HepG2 (cell line): ENCODE measurements at regions not wholly inside any gene's neighbourhood (a gene's known extent, or its start where the extent isn't known, plus 50 kb on each side); places are given as distances from the start of the nearest gene placed in this dataset.

Experiments used
- ATAC-seq: fragments of 200-7000 bp; cut with Tn5 transposase; 3 replicates; pipeline ENCODE4 v1.9.1; 2020; ENCODE audit warnings: mild to moderate bottlenecking, moderate library complexity
- BruUV-seq: library from RNA; stranded (reverse); fragments of 400-500 nt; replicated peaks from 2 replicates; lab custom pipeline; 2021; lab: Mats Ljungman, UMichigan
- CTCF ChIA-PET: fragments of 300-600 bp; formaldehyde crosslinking; extraction: SDS; loops from one replicate; lab custom pipeline; 2021; ENCODE audit warnings: low total read pairs, inconsistent platforms, low intra/inter-chr PET ratio; lab: Yijun Ruan, JAX
- POLR2A ChIA-PET: fragments of 350-600 bp; sonication (Branson Sonifier 250); formaldehyde crosslinking; loops from one replicate; lab custom pipeline; 2020; ENCODE audit warnings: antibody characterized with exemption, inconsistent platforms; lab: Yijun Ruan, JAX
- DNase-seq: peaks from one replicate; pipeline ENCODE4 v3.0.0-alpha.2; 2015; ENCODE audit warnings: low spot score
- FAIRE-seq: peaks from 3 replicates; lab custom pipeline; 2011; peaks lifted over from hg19 to GRCh38; lab: Jason Lieb, UNC
- H2AFZ ChIP-seq: one replicate; pipeline ENCODE4 v1.6.1; 2011; ENCODE audit warnings: low read length, inconsistent platforms
- H3K27ac ChIP-seq: fragments of 300-600 bp; 3 replicates; pipeline ENCODE4 v1.8.0; 2011; ENCODE audit warnings: mixed run types, mild to moderate bottlenecking, mixed read lengths, low read length, inconsistent platforms; ENCODE audit not compliant: insufficient read depth; ENCODE audit errors: extremely low read length
- H3K27me3 ChIP-seq, 2 experiments: fragments of 200-600 bp in 1 of 2; 2 replicates in 1 of 2; 3 replicates in 1 of 2; pipeline versions ENCODE4 v1.6.0 to v1.8.0; 2011; ENCODE audit warnings: low read length in 2 of 2, mild to moderate bottlenecking in 2 of 2, moderate library complexity in 2 of 2, inconsistent platforms in 1 of 2; ENCODE audit not compliant: insufficient read depth in 2 of 2, control insufficient read depth in 1 of 2
- H3K36me3 ChIP-seq, 2 experiments: fragments of 200-600 bp in 1 of 2; replicated peaks in 1 of 2; 2 replicates in 1 of 2; 3 replicates in 1 of 2; pipeline versions ENCODE4 v1.5.1 to v1.8.0; 2011; ENCODE audit warnings: low read length in 2 of 2, inconsistent platforms in 1 of 2; ENCODE audit not compliant: insufficient read depth in 2 of 2, control insufficient read depth in 1 of 2
- H3K4me1 ChIP-seq: 2 replicates; pipeline ENCODE4 v1.5.1; 2012; ENCODE audit warnings: low read length, inconsistent platforms; ENCODE audit not compliant: insufficient read depth
- H3K4me2 ChIP-seq: 2 replicates; pipeline ENCODE4 v1.6.0; 2011; ENCODE audit warnings: low read depth, low read length, inconsistent platforms
- H3K4me3 ChIP-seq, 3 experiments: fragments of 200-600 bp in 1 of 3; sonication (generic), shearing (Covaris generic) in 1 of 3; replicated peaks in 1 of 3; 2 replicates each; pipeline ENCODE4 v1.5.1; 2011 to 2016; ENCODE audit warnings: low read length in 3 of 3, inconsistent platforms in 2 of 3, low read depth in 2 of 3, mild to moderate bottlenecking in 2 of 3, control low read depth in 1 of 3, mixed read lengths in 1 of 3; ENCODE audit not compliant: insufficient read depth in 1 of 3
- H3K79me2 ChIP-seq: one replicate; pipeline ENCODE4 v1.6.1; 2011; ENCODE audit warnings: low read length, inconsistent platforms; ENCODE audit not compliant: insufficient read depth
- H3K9ac ChIP-seq: 2 replicates; pipeline ENCODE4 v1.6.0; 2011; ENCODE audit warnings: mild to moderate bottlenecking, low read depth, low read length, inconsistent platforms; ENCODE audit not compliant: insufficient read depth
- H3K9me3 ChIP-seq: 2 replicates; pipeline ENCODE4 v1.5.1; 2012; ENCODE audit warnings: mild to moderate bottlenecking, low read length
- H4K20me1 ChIP-seq: 2 replicates; pipeline ENCODE4 v1.6.0; 2011; ENCODE audit warnings: inconsistent platforms, mild to moderate bottlenecking, low read length, moderate library complexity; ENCODE audit not compliant: insufficient read depth
- CEBPG ChIP-seq: IDR thresholded peaks from 2 replicates; pipeline ENCODE4 v1.6.1; 2016
- FOXK1 ChIP-seq: sonication (generic); formaldehyde crosslinking; IDR thresholded peaks from 2 replicates; pipeline ENCODE4 v1.4.0; 2020; ENCODE audit warnings: low read depth, missing genetic modification reagents, borderline replicate concordance
- HCFC1 ChIP-seq: fragments of 150-350 bp; IDR thresholded peaks from 2 replicates; pipeline ENCODE4 v1.6.1; 2014; ENCODE audit warnings: low read depth, low read length
- HNF4A ChIP-seq: sonication (generic); formaldehyde crosslinking; IDR thresholded peaks from 2 replicates; pipeline ENCODE4 v1.4.0; 2020; ENCODE audit warnings: missing genetic modification reagents
- MEF2D ChIP-seq: sonication (generic); formaldehyde crosslinking; IDR thresholded peaks from 2 replicates; pipeline ENCODE4 v1.5.1; 2020; ENCODE audit warnings: mild to moderate bottlenecking, missing genetic modification reagents
- NR2C2 ChIP-seq: sonication (generic); formaldehyde crosslinking; IDR thresholded peaks from 2 replicates; pipeline ENCODE4 v1.4.0; 2020; ENCODE audit warnings: missing genetic modification reagents, mild to moderate bottlenecking, moderate library complexity, borderline replicate concordance
- SIN3A ChIP-seq: IDR thresholded peaks from 2 replicates; pipeline ENCODE4 v1.6.1; 2011; ENCODE audit warnings: low read depth, mild to moderate bottlenecking, control low read depth, low read length, borderline replicate concordance
- SP5 ChIP-seq: IDR thresholded peaks from 2 replicates; pipeline ENCODE4 v1.6.1; 2016; ENCODE audit warnings: low read depth, borderline replicate concordance
- TRIM24 ChIP-seq: sonication (generic); formaldehyde crosslinking; IDR thresholded peaks from 2 replicates; pipeline ENCODE4 v1.8.0; 2022; ENCODE audit warnings: mild to moderate bottlenecking, missing genetic modification reagents
- ZNF644 ChIP-seq: IDR thresholded peaks from 2 replicates; pipeline ENCODE4 v1.6.1; 2016; ENCODE audit warnings: low read depth
- ZNF878 ChIP-seq: sonication (generic); formaldehyde crosslinking; IDR thresholded peaks from 2 replicates; pipeline ENCODE4 v1.8.1; 2023; ENCODE audit warnings: mild to moderate bottlenecking, missing genetic modification reagents, moderate library complexity
- WGBS: methylation state at CpG from one replicate; pipeline ENCODE4 v1.1.6; 2017; ENCODE audit warnings: low lambda C conversion rate; 5-methylcytosine and 5-hydroxymethylcytosine counted together
- in situ Hi-C: cut with HindIII; loops from 2 replicates; pipeline ENCODE4 v1.10.0; 2017; ENCODE audit warnings: low pct_unique_long_range_greater_than_20kb; ENCODE audit not compliant: extremely low pct_ligation_motif_present
- intact Hi-C: fragments of 100-400 bp; cut with micrococcal nuclease; formaldehyde crosslinking; loops from one replicate; pipeline ENCODE4 v1.10.0; 2022; ENCODE audit not compliant: unreplicated experiment
- TF ChIP-seq, protein P1 (sequence below): sonication (generic); formaldehyde crosslinking; IDR thresholded peaks from 2 replicates; pipeline ENCODE4 v1.5.1; 2020; ENCODE audit warnings: missing genetic modification reagents, mild to moderate bottlenecking, borderline replicate concordance
- TF ChIP-seq, protein P2 (sequence below): sonication (generic); formaldehyde crosslinking; IDR thresholded peaks from 2 replicates; pipeline ENCODE4 v1.5.0; 2020; ENCODE audit warnings: missing genetic modification reagents
- TF ChIP-seq, protein P3 (sequence below): IDR thresholded peaks from 2 replicates; pipeline ENCODE4 v1.6.1; 2016; ENCODE audit warnings: missing genetic modification reagents, missing compliant biosample characterization
- TF ChIP-seq, protein P4 (sequence below): sonication (generic); formaldehyde crosslinking; IDR thresholded peaks from 2 replicates; pipeline ENCODE4 v1.5.0; 2020; ENCODE audit warnings: mild to moderate bottlenecking, missing genetic modification reagents, borderline replicate concordance
- TF ChIP-seq, protein P5 (sequence below): sonication (generic); formaldehyde crosslinking; IDR thresholded peaks from 2 replicates; pipeline ENCODE4 v1.4.0; 2020; ENCODE audit warnings: mild to moderate bottlenecking, missing genetic modification reagents

DNA sequence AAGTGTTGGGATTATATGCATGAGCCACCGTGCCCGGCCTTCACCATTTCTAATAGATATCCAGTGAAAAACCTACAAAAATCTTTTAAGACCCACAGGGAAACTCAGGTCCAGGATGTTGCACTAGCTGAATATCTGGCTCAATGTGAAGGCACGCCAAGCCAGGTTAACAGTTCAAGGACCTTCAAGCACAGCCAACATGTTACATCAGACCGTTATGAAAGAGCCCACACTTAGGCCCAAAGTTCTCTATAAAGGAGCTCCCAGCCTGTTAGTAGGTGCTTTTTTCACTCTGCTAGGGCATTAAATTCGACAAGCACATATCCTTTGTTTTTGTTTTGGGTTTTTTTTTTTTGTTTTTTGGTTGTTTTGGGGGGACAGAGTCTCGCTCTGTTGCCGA is 69.0 kb downstream of the OTX2 start (continued):
- TF ChIP-seq TRIM24 (CRISPR knock-in tag): peak; percentile 89
- TF ChIP-seq, protein P1, sequence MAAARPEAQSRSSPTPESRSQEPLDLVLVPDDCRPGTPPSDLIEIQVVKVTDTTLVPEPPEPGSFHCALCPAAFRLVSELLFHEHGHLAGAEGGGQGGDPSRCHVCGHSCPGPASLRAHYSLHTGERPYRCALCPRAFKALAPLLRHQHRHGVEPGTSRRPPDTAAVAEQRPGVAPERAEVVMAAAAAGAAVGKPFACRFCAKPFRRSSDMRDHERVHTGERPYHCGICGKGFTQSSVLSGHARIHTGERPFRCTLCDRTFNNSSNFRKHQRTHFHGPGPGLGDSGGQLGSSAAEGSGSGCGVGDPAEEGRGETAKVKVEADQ (CRISPR knock-in tag): no peak
- TF ChIP-seq, protein P2, sequence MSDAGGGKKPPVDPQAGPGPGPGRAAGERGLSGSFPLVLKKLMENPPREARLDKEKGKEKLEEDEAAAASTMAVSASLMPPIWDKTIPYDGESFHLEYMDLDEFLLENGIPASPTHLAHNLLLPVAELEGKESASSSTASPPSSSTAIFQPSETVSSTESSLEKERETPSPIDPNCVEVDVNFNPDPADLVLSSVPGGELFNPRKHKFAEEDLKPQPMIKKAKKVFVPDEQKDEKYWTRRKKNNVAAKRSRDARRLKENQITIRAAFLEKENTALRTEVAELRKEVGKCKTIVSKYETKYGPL: no peak; the same call in 1 of the 2 replicates
- 0 out of 2 replicates have a peak, but pooled peaks have one; percentile 20 for TF ChIP-seq NR2C2 (CRISPR knock-in tag)
- TF ChIP-seq CEBPG (CRISPR knock-in tag): peak; percentile 77
- TF ChIP-seq FOXK1 (CRISPR knock-in tag): peak; percentile 22; the same call in 1 of the 2 replicates
- TF ChIP-seq HNF4A (CRISPR knock-in tag): peak; percentile 84
- 0 out of 2 replicates have a peak, but pooled peaks have one; percentile 61 for TF ChIP-seq ZNF878
- TF ChIP-seq, protein P3, sequence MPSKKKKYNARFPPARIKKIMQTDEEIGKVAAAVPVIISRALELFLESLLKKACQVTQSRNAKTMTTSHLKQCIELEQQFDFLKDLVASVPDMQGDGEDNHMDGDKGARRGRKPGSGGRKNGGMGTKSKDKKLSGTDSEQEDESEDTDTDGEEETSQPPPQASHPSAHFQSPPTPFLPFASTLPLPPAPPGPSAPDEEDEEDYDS: no peak
- peak; percentile 52; the same call in 1 of the 2 replicates for TF ChIP-seq ZNF644 (CRISPR knock-in tag)
- TF ChIP-seq, all 625 proteins: peak for 33

DNA sequence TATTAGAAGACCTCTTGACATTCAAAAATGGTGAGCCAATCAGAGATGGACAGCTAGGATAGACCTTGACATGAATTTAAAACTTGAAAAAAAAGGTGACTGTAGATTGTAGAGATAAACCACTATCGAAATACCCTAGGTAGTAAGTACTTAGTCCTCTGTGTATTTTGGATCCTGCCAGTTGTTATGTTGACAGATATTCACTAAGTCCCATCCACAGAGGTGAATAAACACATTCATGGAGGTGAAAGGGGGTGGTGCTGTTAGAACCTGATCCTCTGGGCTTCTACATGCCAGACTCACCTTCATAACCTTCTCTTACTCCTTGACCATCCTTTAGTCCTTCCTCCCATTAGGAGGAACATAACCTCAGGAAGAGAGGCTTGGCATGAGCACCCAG is 72.3 kb downstream of the OTX2 start:
- in situ Hi-C loops: no loop called here
- Histone ChIP-seq H3K79me2 (no peaks in the 10 kb centered on the region), H3K36me3 (no peaks in the 10 kb centered on the region), H2AFZ (no peak overlapping the region), H3K9ac (no peak overlapping the region), H3K4me1 (peaks cover 5% of the 10 kb centered on the region; the same call in 1 of the 2 replicates), H4K20me1 (no peaks in the 10 kb centered on the region), H3K9me3 (no peaks in the 10 kb centered on the region), H3K4me3 (no peak overlapping the region), H3K4me2 (no peak overlapping the region), H3K27me3 (no peaks in the 10 kb centered on the region), H3K27ac (no peak overlapping the region)
- no TSS peak for BruUV-seq
- DNase-seq: no peak
- 0% methylated on average over 1 of the region's 1 CpG for WGBS
- ChIA-PET CTCF (no interaction called here), POLR2A (no interaction called here)
- FAIRE-seq: no peak
- ATAC-seq: no peak
- intact Hi-C loops: no loop called here
- TF ChIP-seq, protein P4, sequence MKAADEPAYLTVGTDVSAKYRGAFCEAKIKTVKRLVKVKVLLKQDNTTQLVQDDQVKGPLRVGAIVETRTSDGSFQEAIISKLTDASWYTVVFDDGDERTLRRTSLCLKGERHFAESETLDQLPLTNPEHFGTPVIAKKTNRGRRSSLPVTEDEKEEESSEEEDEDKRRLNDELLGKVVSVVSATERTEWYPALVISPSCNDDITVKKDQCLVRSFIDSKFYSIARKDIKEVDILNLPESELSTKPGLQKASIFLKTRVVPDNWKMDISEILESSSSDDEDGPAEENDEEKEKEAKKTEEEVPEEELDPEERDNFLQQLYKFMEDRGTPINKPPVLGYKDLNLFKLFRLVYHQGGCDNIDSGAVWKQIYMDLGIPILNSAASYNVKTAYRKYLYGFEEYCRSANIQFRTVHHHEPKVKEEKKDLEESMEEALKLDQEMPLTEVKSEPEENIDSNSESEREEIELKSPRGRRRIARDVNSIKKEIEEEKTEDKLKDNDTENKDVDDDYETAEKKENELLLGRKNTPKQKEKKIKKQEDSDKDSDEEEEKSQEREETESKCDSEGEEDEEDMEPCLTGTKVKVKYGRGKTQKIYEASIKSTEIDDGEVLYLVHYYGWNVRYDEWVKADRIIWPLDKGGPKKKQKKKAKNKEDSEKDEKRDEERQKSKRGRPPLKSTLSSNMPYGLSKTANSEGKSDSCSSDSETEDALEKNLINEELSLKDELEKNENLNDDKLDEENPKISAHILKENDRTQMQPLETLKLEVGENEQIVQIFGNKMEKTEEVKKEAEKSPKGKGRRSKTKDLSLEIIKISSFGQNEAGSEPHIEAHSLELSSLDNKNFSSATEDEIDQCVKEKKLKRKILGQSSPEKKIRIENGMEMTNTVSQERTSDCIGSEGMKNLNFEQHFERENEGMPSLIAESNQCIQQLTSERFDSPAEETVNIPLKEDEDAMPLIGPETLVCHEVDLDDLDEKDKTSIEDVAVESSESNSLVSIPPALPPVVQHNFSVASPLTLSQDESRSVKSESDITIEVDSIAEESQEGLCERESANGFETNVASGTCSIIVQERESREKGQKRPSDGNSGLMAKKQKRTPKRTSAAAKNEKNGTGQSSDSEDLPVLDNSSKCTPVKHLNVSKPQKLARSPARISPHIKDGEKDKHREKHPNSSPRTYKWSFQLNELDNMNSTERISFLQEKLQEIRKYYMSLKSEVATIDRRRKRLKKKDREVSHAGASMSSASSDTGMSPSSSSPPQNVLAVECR (CRISPR knock-in tag): no peak
- TF ChIP-seq MEF2D (no peak), HCFC1 (no peak), SP5 (CRISPR knock-in tag) (no peak), SIN3A (no peak)
- TF ChIP-seq, protein P5, sequence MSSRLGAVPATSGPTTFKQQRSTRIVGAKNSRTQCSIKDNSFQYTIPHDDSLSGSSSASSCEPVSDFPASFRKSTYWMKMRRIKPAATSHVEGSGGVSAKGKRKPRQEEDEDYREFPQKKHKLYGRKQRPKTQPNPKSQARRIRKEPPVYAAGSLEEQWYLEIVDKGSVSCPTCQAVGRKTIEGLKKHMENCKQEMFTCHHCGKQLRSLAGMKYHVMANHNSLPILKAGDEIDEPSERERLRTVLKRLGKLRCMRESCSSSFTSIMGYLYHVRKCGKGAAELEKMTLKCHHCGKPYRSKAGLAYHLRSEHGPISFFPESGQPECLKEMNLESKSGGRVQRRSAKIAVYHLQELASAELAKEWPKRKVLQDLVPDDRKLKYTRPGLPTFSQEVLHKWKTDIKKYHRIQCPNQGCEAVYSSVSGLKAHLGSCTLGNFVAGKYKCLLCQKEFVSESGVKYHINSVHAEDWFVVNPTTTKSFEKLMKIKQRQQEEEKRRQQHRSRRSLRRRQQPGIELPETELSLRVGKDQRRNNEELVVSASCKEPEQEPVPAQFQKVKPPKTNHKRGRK (CRISPR knock-in tag): no peak
